H9 (cell line): ENCODE measurements at regions not wholly inside any gene's neighbourhood (a gene's known extent, or its start where the extent isn't known, plus 50 kb on each side); places are given as distances from the start of the nearest gene placed in this dataset.

Experiments used
- DNase-seq: peaks from one replicate; pipeline ENCODE4 v3.0.0-alpha.2; 2017
- H2AFZ ChIP-seq: one replicate; pipeline ENCODE4 v1.6.1; 2013; ENCODE audit warnings: mild to moderate bottlenecking, low read length, control low read depth, moderate library complexity
- H2AK5ac ChIP-seq: 2 replicates; pipeline ENCODE4 v1.6.1; 2013; ENCODE audit warnings: low read length, control low read depth, mixed read lengths; ENCODE audit not compliant: insufficient read length
- H2BK120ac ChIP-seq: one replicate; pipeline ENCODE4 v1.6.1; 2013; ENCODE audit warnings: low read depth, mild to moderate bottlenecking, low read length, control low read depth, inconsistent platforms; ENCODE audit not compliant: poor library complexity, severe bottlenecking
- H2BK12ac ChIP-seq: 2 replicates; pipeline ENCODE4 v1.6.1; 2013; ENCODE audit warnings: low read length, control low read depth, mixed read lengths, low read depth; ENCODE audit not compliant: insufficient read length
- H2BK15ac ChIP-seq: 2 replicates; pipeline ENCODE4 v1.6.1; 2013; ENCODE audit warnings: low read depth, low read length, control low read depth
- H2BK20ac ChIP-seq: one replicate; pipeline ENCODE4 v1.6.1; 2013; ENCODE audit warnings: low read depth, mild to moderate bottlenecking, low read length, control low read depth, inconsistent platforms; ENCODE audit not compliant: poor library complexity, severe bottlenecking
- H2BK5ac ChIP-seq: 2 replicates; pipeline ENCODE4 v1.6.1; 2013; ENCODE audit warnings: low read length, control low read depth, mixed read lengths; ENCODE audit not compliant: insufficient read length
- H3K14ac ChIP-seq: 2 replicates; pipeline ENCODE4 v1.6.1; 2013; ENCODE audit warnings: low read length, control low read depth; ENCODE audit not compliant: insufficient read depth
- H3K18ac ChIP-seq: 2 replicates; pipeline ENCODE4 v1.6.1; 2013; ENCODE audit warnings: low read depth, mild to moderate bottlenecking, mixed read lengths, low read length, control low read depth; ENCODE audit not compliant: insufficient read length
- H3K23ac ChIP-seq: 2 replicates; pipeline ENCODE4 v1.6.1; 2013; ENCODE audit warnings: low read length, control low read depth, mixed read lengths, low read depth; ENCODE audit not compliant: insufficient read length
- H3K23me2 ChIP-seq: 2 replicates; pipeline ENCODE4 v1.6.1; 2013; ENCODE audit warnings: low read depth, mild to moderate bottlenecking, mixed read lengths, low read length, control low read depth; ENCODE audit not compliant: insufficient read length, poor library complexity, severe bottlenecking
- H3K27ac ChIP-seq: 2 replicates; pipeline ENCODE4 v1.5.1; 2013; ENCODE audit warnings: low read length, control low read depth, mixed read lengths, low read depth; ENCODE audit not compliant: insufficient read length
- H3K27me3 ChIP-seq: 2 replicates; pipeline ENCODE4 v1.6.1; 2013; ENCODE audit warnings: low read length, control low read depth, inconsistent platforms; ENCODE audit not compliant: insufficient read depth
- H3K4ac ChIP-seq: 2 replicates; pipeline ENCODE4 v1.6.1; 2013; ENCODE audit warnings: low read depth, mild to moderate bottlenecking, control low read depth, inconsistent platforms, low read length, moderate library complexity
- H3K4me1 ChIP-seq: 2 replicates; pipeline ENCODE4 v1.6.1; 2013; ENCODE audit warnings: low read length, control low read depth, inconsistent platforms; ENCODE audit not compliant: insufficient read depth
- H3K4me2 ChIP-seq: 2 replicates; pipeline ENCODE4 v1.6.1; 2013; ENCODE audit warnings: low read length, control low read depth, mixed read lengths; ENCODE audit not compliant: insufficient read length, insufficient read depth
- H3K56ac ChIP-seq: 2 replicates; pipeline ENCODE4 v1.6.1; 2013; ENCODE audit warnings: low read depth, mild to moderate bottlenecking, mixed read lengths, low read length, control low read depth; ENCODE audit not compliant: insufficient read length
- H3K79me1 ChIP-seq: 2 replicates; pipeline ENCODE4 v1.6.1; 2013; ENCODE audit warnings: low read depth, mild to moderate bottlenecking, moderate library complexity, low read length, control low read depth, inconsistent platforms; ENCODE audit not compliant: insufficient read depth, poor library complexity, severe bottlenecking
- H3K79me2 ChIP-seq: 2 replicates; pipeline ENCODE4 v1.6.1; 2013; ENCODE audit warnings: low read length, control low read depth, inconsistent platforms; ENCODE audit not compliant: insufficient read depth
- H3K9ac ChIP-seq: 2 replicates; pipeline ENCODE4 v1.6.1; 2013; ENCODE audit warnings: low read length, control low read depth, mixed read lengths; ENCODE audit not compliant: insufficient read length; ENCODE audit errors: extremely low read depth
- H3K9me3 ChIP-seq: one replicate; pipeline ENCODE4 v1.6.1; 2013; ENCODE audit warnings: low read depth, low read length, inconsistent platforms; ENCODE audit not compliant: control insufficient read depth
- H3T11ph ChIP-seq: one replicate; pipeline ENCODE4 v1.6.1; 2013; ENCODE audit warnings: mild to moderate bottlenecking, low read length, control low read depth, inconsistent platforms
- H4K20me1 ChIP-seq: one replicate; pipeline ENCODE4 v1.6.1; 2013; ENCODE audit not compliant: control insufficient read depth, insufficient read length, insufficient read depth
- H4K5ac ChIP-seq: 2 replicates; pipeline ENCODE4 v1.6.1; 2013; ENCODE audit warnings: low read depth, mild to moderate bottlenecking, mixed read lengths, low read length, control low read depth; ENCODE audit not compliant: insufficient read length
- H4K8ac ChIP-seq: replicated peaks from 2 replicates; pipeline ENCODE4 v1.6.1; 2013; ENCODE audit warnings: low read length, control low read depth, mixed read lengths, low read depth; ENCODE audit not compliant: insufficient read length
- H4K91ac ChIP-seq: 2 replicates; pipeline ENCODE4 v1.6.1; 2013; ENCODE audit warnings: low read depth, mild to moderate bottlenecking, moderate library complexity, mixed read lengths, low read length, control low read depth; ENCODE audit not compliant: insufficient read length
- H3K27ac Mint-ChIP-seq, 3 experiments: 2 replicates in 2 of 3; 3 replicates in 1 of 3; pipeline ENCODE4 v1.8.0; 2020 to 2021; ENCODE audit warnings: mixed read lengths in 3 of 3, mild to moderate bottlenecking in 1 of 3, moderate library complexity in 1 of 3
- H3K27me3 Mint-ChIP-seq: 2 replicates; pipeline ENCODE4 v1.8.0; 2021; ENCODE audit warnings: low read depth, mild to moderate bottlenecking, moderate library complexity, mixed read lengths
- H3K36me3 Mint-ChIP-seq, 3 experiments: 2 replicates in 2 of 3; 3 replicates in 1 of 3; pipeline ENCODE4 v1.8.0; 2020 to 2021; ENCODE audit warnings: low read depth in 3 of 3, mixed read lengths in 3 of 3; ENCODE audit not compliant: insufficient read depth in 1 of 3
- H3K4me1 Mint-ChIP-seq, 2 experiments: 2 replicates each; pipeline ENCODE4 v1.8.0; 2020; ENCODE audit warnings: mixed read lengths in 2 of 2
- H3K4me3 Mint-ChIP-seq, 2 experiments: 2 replicates in 1 of 2; 3 replicates in 1 of 2; pipeline ENCODE4 v1.8.0; 2020 to 2021; ENCODE audit warnings: mild to moderate bottlenecking in 2 of 2, mixed read lengths in 2 of 2, moderate library complexity in 1 of 2
- H3K9me3 Mint-ChIP-seq, 2 experiments: 2 replicates in 1 of 2; 3 replicates in 1 of 2; pipeline ENCODE4 v1.8.0; 2020; ENCODE audit warnings: mild to moderate bottlenecking in 2 of 2, mixed read lengths in 2 of 2, moderate library complexity in 1 of 2
- CTCF ChIP-seq: fragments of 200-600 bp; sonication (generic); conservative IDR thresholded peaks from 3 replicates; pipeline ENCODE4 v1.8.0; 2021; ENCODE audit warnings: antibody characterized with exemption, mild to moderate bottlenecking
- whole genome bisulfite sequencing: extraction: QIAGEN DNeasy Blood & Tissue Kit; methylation state at CpG from one replicate; pipeline ENCODE4 v1.1.7; 2013; ENCODE audit warnings: missing lambda C conversion rate, low lambda C conversion rate, mixed read lengths; ENCODE audit not compliant: insufficient read length; ENCODE audit errors: extremely low coverage; 5-methylcytosine and 5-hydroxymethylcytosine counted together

DNA sequence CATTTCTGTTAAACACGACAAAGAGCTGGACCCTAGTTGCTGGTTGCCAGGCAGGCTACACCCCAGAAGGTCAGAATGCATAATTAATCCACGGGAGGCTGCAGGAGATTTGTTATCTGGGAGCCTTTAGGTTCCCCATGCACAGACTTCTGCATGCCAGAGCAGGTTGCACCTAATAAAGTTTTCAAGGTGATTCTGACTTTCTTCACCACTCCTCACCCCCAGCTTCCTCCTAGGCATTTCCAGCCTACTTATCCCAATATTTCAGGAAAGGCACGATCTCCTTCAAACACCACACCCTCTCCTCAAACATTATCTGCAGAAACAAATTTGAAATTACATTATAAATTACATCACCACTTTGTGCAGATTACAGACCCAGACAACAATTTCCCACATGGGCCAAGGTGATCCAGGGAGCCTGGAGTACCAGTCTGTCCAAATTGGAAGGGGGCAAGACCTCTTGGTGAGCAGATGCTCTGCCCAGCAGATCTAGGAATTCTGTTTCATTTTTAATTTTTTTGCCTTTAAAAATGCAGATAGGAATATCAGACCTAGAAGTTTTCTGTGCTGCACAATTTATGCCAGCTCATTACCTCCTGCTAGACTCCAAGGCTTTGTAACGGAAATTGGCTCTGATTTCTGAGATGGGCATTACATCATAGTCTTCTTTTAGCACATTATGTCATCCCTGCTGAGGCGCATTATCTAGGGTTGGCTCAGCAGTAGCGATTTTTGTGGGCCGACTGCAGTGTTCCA lies 363.4 kb upstream of the SLC30A5 start:
- Histone ChIP-seq H3K14ac (no peak overlapping the region), H3K4ac (no peak overlapping the region), H4K91ac (no peak overlapping the region), H3K56ac (no peak overlapping the region), H3K23ac (no peak overlapping the region), H3K4me2 (no peak overlapping the region), H3K23me2 (no peaks in the 10 kb centered on the region), H2BK15ac (no peak overlapping the region), H2AFZ (no peak overlapping the region), H2BK12ac (no peak overlapping the region), H2BK120ac (no peak overlapping the region), H4K5ac (no peak overlapping the region), H3K4me1 (0 out of 2 replicates have a peak, but pooled peaks cover 3% of the 10 kb centered on the region), H4K8ac (no peak overlapping the region), H3K27me3 (no peaks in the 10 kb centered on the region), H3K27ac (no peak overlapping the region), H2BK20ac (no peak overlapping the region), H2BK5ac (no peak overlapping the region), H3K9me3 (no peaks in the 10 kb centered on the region), H2AK5ac (no peak overlapping the region), H3K79me1 (no peaks in the 10 kb centered on the region), H3T11ph (no peak overlapping the region), H3K9ac (no peak overlapping the region), H3K18ac (no peak overlapping the region), H3K79me2 (no peaks in the 10 kb centered on the region), H4K20me1 (no peaks in the 10 kb centered on the region)
- no peaks in the 10 kb centered on the region for H3K36me3 Mint-ChIP-seq
- DNase-seq = no peak
- no peak overlapping the region for H3K27ac Mint-ChIP-seq
- no peak for TF ChIP-seq CTCF
- peaks cover 2 to 8% of the 10 kb centered on the region in 2 experiments; a peak in 3 of 4 replicates for H3K4me1 Mint-ChIP-seq
- H3K4me3 Mint-ChIP-seq = no peak overlapping the region
- H3K9me3 Mint-ChIP-seq = no peaks in the 10 kb centered on the region
- WGBS = no CpG with 5 or more reads among the region's 7 CpGs
- no peaks in the 10 kb centered on the region for H3K27me3 Mint-ChIP-seq
